ENCODE measurements at regions not wholly inside any gene's neighbourhood (a gene's known extent, or its start where the extent isn't known, plus 50 kb on each side); places are given as distances from the start of the nearest gene placed in this dataset.

GRCh38 chr22:27552863-27553262, 248.7 kb downstream of the MN1 start:
- Histone ChIP-seq H2BK20ac (ENCODE audit: low read length) (no peak overlapping the region), H2BK12ac (ENCODE audit: low read depth, low read length) (no peak overlapping the region), H2BK120ac (replicated peaks; ENCODE audit: low read depth, low read length) (no peak overlapping the region), H3K9ac (replicated peaks in 1 of 4; ENCODE audit: extremely low read depth in 1 of 4, low read depth in 3 of 4, low read length in 3 of 4) (no peak overlapping the region), H3K14ac (ENCODE audit: insufficient read length) (no peak overlapping the region), H2AFZ (ENCODE audit: low read length) (no peak overlapping the region), H3K27ac (ENCODE audit: low read depth, low read length) (no peak overlapping the region), H3K4me1 (replicated peaks in 1 of 4; ENCODE audit: control insufficient read depth in 3 of 4, insufficient read depth in 4 of 4, low read length in 3 of 4) (peaks cover 3 to 20% (median 8%) of the 10 kb centered on the region in 4 experiments), H3K36me3 (ENCODE audit: control insufficient read depth in 2 of 4, insufficient read depth in 4 of 4, low read length in 3 of 4) (no peaks in the 10 kb centered on the region), H3K9me3 (ENCODE audit: insufficient read depth in 2 of 2, low read depth in 1 of 2, low read length in 1 of 2) (peaks cover 0 to 7% of the 10 kb centered on the region in 2 experiments; a peak in 1 of 4 replicates), H3K23me2 (ENCODE audit: low read depth, low read length) (no peaks in the 10 kb centered on the region), H3K18ac (ENCODE audit: extremely low read depth, low read length) (no peak overlapping the region), H3K27me3 (replicated peaks in 1 of 4; ENCODE audit: control insufficient read depth in 3 of 4, extremely low read depth in 1 of 4, insufficient read depth in 3 of 4, low read length in 3 of 4) (no peaks in the 10 kb centered on the region; a peak in 1 of 7 replicates), H3K4ac (replicated peaks; ENCODE audit: insufficient read length, low read depth, low read length) (no peak overlapping the region), H2BK15ac (ENCODE audit: low read length) (no peak overlapping the region), H3K23ac (ENCODE audit: insufficient read length) (no peak overlapping the region), H2BK5ac (ENCODE audit: low read depth, low read length) (no peak overlapping the region), H3K79me1 (ENCODE audit: low read depth, low read length) (no peaks in the 10 kb centered on the region), H3K4me2 (ENCODE audit: insufficient read depth in 1 of 2, low read depth in 2 of 2, low read length in 2 of 2) (no peak overlapping the region), H4K8ac (ENCODE audit: extremely low read depth, insufficient read depth, low read length) (no peak overlapping the region), H4K20me1 (replicated peaks in 1 of 2; ENCODE audit: control insufficient read depth in 1 of 2, insufficient read depth in 2 of 2, low read length in 2 of 2) (no peaks in the 10 kb centered on the region), H3K79me2 (ENCODE audit: control insufficient read depth in 1 of 2, insufficient read depth in 2 of 2, low read length in 2 of 2) (no peaks in the 10 kb centered on the region), H4K5ac (ENCODE audit: insufficient read length, low read depth, low read length) (no peak overlapping the region), H2AK5ac (ENCODE audit: low read depth, low read length) (no peak overlapping the region), H3K4me3 (ENCODE audit: extremely low read depth in 1 of 4, insufficient read depth in 2 of 4, low read depth in 3 of 4, low read length in 4 of 4) (no peak overlapping the region), H3K56ac (replicated peaks; ENCODE audit: insufficient read length, low read depth, low read length) (no peak overlapping the region), H4K91ac (replicated peaks; ENCODE audit: insufficient read length, low read length) (no peak overlapping the region)
- DNase-seq (ENCODE audit: low read depth in 1 of 2, low spot score in 2 of 2) = no peak
- CTCF ChIA-PET (ENCODE audit: partially characterized antibody) = interaction anchor here (1.0 to 1.3 kb wide), 2 partner anchors 9 to 147 kb away, joined by 3 read pairs; no protein-coding TSS in a partner anchor
- 89% methylated on average over 1 of the region's 1 CpG; no CpG with 5 or more reads in 1 of the 2 experiments for WGBS, 2 experiments (ENCODE audit: extremely low coverage in 1 of 2, insufficient coverage in 1 of 2, insufficient read length in 1 of 2, insufficient replicate concordance in 2 of 2, low coverage in 1 of 2, low lambda C conversion rate in 2 of 2, missing lambda C conversion rate in 1 of 2)
- POLR2A ChIA-PET (ENCODE audit: partially characterized antibody) = no interaction called here
- peak; percentile 56; the same call in 1 of the 2 replicates for TF ChIP-seq KDM1A (IDR thresholded peaks at IDR 0.05; ENCODE audit: borderline replicate concordance, low read length)
- no peak for TF ChIP-seq SP4 (IDR thresholded peaks at IDR 0.05; ENCODE audit: low read length)
- no peak for FAIRE-seq

All from H1 (cell line).